ENCODE measurements at regions not wholly inside any gene's neighbourhood (a gene's known extent, or its start where the extent isn't known, plus 50 kb on each side); places are given as distances from the start of the nearest gene placed in this dataset.

- Mint-ChIP-seq H3K36me3 (ENCODE audit: insufficient read depth) (no peaks in the 10 kb centered on the region), H3K4me3 (ENCODE audit: low read depth) (no peak overlapping the region), H3K4me1 (ENCODE audit: low read depth) (no peaks in the 10 kb centered on the region), H3K27ac (no peak overlapping the region), H3K9me3 (ENCODE audit: low read depth) (no peaks in the 10 kb centered on the region), H3K27me3 (no peaks in the 10 kb centered on the region)
- DNase-seq (ENCODE audit: low spot score, unreplicated experiment), result no peak
- TF ChIP-seq CTCF (IDR thresholded peaks at IDR 0.05; ENCODE audit: unreplicated experiment), result no peak
Measured at GRCh38 chr6:81085431-81085790, 667.1 kb downstream of the TENT5A start.

- no peak for TF ChIP-seq CTCF (IDR thresholded peaks at IDR 0.05; ENCODE audit: unreplicated experiment)
- H3K4me3 Mint-ChIP-seq (ENCODE audit: low read depth), result no peak overlapping the region
- no peaks in the 10 kb centered on the region for H3K36me3 Mint-ChIP-seq (ENCODE audit: insufficient read depth)
- no peaks in the 10 kb centered on the region for H3K27me3 Mint-ChIP-seq
- H3K9me3 Mint-ChIP-seq (ENCODE audit: low read depth), result no peaks in the 10 kb centered on the region
- DNase-seq (ENCODE audit: low spot score, unreplicated experiment), result no peak
- H3K4me1 Mint-ChIP-seq (ENCODE audit: low read depth), result no peaks in the 10 kb centered on the region
- H3K27ac Mint-ChIP-seq, result no peak overlapping the region
Measured at GRCh38 chr6:81084776-81085430, 667.6 kb downstream of the TENT5A start.

GRCh38 chr6:81075974-81076373 lies 676.5 kb downstream of the TENT5A start:
- TF ChIP-seq CTCF (IDR thresholded peaks at IDR 0.05; ENCODE audit: unreplicated experiment), result peak; percentile 65
- H3K27me3 Mint-ChIP-seq, result no peaks in the 10 kb centered on the region
- no peaks in the 10 kb centered on the region for H3K4me1 Mint-ChIP-seq (ENCODE audit: low read depth)
- no peaks in the 10 kb centered on the region for H3K36me3 Mint-ChIP-seq (ENCODE audit: insufficient read depth)
- no peak overlapping the region for H3K4me3 Mint-ChIP-seq (ENCODE audit: low read depth)
- no peak overlapping the region for H3K27ac Mint-ChIP-seq
- DNase-seq (ENCODE audit: low spot score, unreplicated experiment), result no peak
- H3K9me3 Mint-ChIP-seq (ENCODE audit: low read depth), result no peaks in the 10 kb centered on the region

GRCh38 chr6:81073318-81073717 lies 679.2 kb downstream of the TENT5A start:
- DNase-seq (ENCODE audit: low spot score, unreplicated experiment), result no peak
- H3K9me3 Mint-ChIP-seq (ENCODE audit: low read depth), result no peaks in the 10 kb centered on the region

GRCh38 chr6:81071121-81071520 lies 681.4 kb downstream of the TENT5A start:
- H3K27me3 Mint-ChIP-seq, result no peaks in the 10 kb centered on the region
- H3K4me1 Mint-ChIP-seq (ENCODE audit: low read depth), result peaks cover 2% of the 10 kb centered on the region
- no peaks in the 10 kb centered on the region for H3K36me3 Mint-ChIP-seq (ENCODE audit: insufficient read depth)
- no peaks in the 10 kb centered on the region for H3K9me3 Mint-ChIP-seq (ENCODE audit: low read depth)
- H3K27ac Mint-ChIP-seq, result no peak overlapping the region
- DNase-seq (ENCODE audit: low spot score, unreplicated experiment), result no peak
- TF ChIP-seq CTCF (IDR thresholded peaks at IDR 0.05; ENCODE audit: unreplicated experiment), result no peak
- no peak overlapping the region for H3K4me3 Mint-ChIP-seq (ENCODE audit: low read depth)

More at GRCh38 chr6:81073318-81073717, 679.2 kb downstream of the TENT5A start:
- H3K4me3 Mint-ChIP-seq (ENCODE audit: low read depth), result no peak overlapping the region
- peaks cover 2% of the 10 kb centered on the region for H3K4me1 Mint-ChIP-seq (ENCODE audit: low read depth)
- no peaks in the 10 kb centered on the region for H3K27me3 Mint-ChIP-seq
- no peaks in the 10 kb centered on the region for H3K36me3 Mint-ChIP-seq (ENCODE audit: insufficient read depth)
- TF ChIP-seq CTCF (IDR thresholded peaks at IDR 0.05; ENCODE audit: unreplicated experiment), result no peak
- no peak overlapping the region for H3K27ac Mint-ChIP-seq
